ENCODE measurements at regions not wholly inside any gene's neighbourhood (a gene's known extent, or its start where the extent isn't known, plus 50 kb on each side); places are given as distances from the start of the nearest gene placed in this dataset.

DNA sequence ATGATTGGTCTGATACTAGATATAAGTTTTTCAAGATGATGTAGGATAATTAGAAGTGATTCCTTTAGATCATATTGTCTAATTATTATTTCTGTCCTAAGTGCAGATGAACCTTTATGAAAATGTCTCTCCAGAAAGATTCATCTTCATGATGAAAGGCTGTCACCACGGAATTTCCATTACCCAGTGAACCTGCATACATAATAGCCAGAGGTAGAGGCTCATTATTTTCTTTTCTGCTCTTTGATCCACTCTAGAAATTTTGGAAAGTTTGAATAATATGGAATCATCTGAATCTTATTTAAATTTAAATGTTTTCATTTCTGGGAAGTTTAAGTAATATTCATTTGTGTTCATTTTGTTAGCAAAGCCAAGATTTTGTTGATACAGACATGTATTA is 137.1 kb upstream of the ATP2B1 start:
- no peak overlapping the region for H3K4me3 ChIP-seq
- TF ChIP-seq POLR2A (IDR thresholded peaks at IDR 0.05) (no peak), CTCF (IDR thresholded peaks at IDR 0.05) (no peak)
- no peak for DNase-seq
- no peaks in the 10 kb centered on the region for H3K9me3 ChIP-seq
- intact Hi-C loops (cut with DNase I): no loop called here
- 70 to 73% methylated on average over 1 of the region's 1 CpG for WGBS, 2 donors
- H3K36me3 ChIP-seq: no peaks in the 10 kb centered on the region
- no peak overlapping the region for H3K27ac ChIP-seq
- no peaks in the 10 kb centered on the region for H3K4me1 ChIP-seq
- H3K27me3 ChIP-seq: no peaks in the 10 kb centered on the region

GRCh38 chr12:89845366-89845765 is 136.7 kb upstream of the ATP2B1 start:
- Histone ChIP-seq H3K27ac (no peak overlapping the region), H3K27me3 (no peaks in the 10 kb centered on the region), H3K4me3 (no peak overlapping the region), H3K9me3 (no peaks in the 10 kb centered on the region), H3K36me3 (no peaks in the 10 kb centered on the region), H3K4me1 (no peaks in the 10 kb centered on the region)
- 73 to 74% methylated on average over 3 of the region's 3 CpGs for WGBS, 2 donors
- TF ChIP-seq POLR2A (IDR thresholded peaks at IDR 0.05) (no peak), CTCF (IDR thresholded peaks at IDR 0.05) (no peak)
- intact Hi-C loops (cut with DNase I): no loop called here
- DNase-seq: no peak

- Histone ChIP-seq H3K9me3 (no peaks in the 10 kb centered on the region), H3K27ac (no peak overlapping the region), H3K36me3 (no peaks in the 10 kb centered on the region), H3K27me3 (no peaks in the 10 kb centered on the region), H3K4me3 (no peak overlapping the region), H3K4me1 (no peaks in the 10 kb centered on the region)
- intact Hi-C loops (cut with DNase I): no loop called here
- TF ChIP-seq POLR2A (IDR thresholded peaks at IDR 0.05): no peak
- no peak for TF ChIP-seq CTCF (IDR thresholded peaks at IDR 0.05)
- no peak for DNase-seq
- WGBS, 2 donors: 25 to 45% methylated on average over 1 of the region's 1 CpG
Observed at GRCh38 chr12:89844539-89844938, 135.9 kb upstream of the ATP2B1 start.

- no peaks in the 10 kb centered on the region for H3K27me3 ChIP-seq
- TF ChIP-seq POLR2A (IDR thresholded peaks at IDR 0.05) (no peak), CTCF (IDR thresholded peaks at IDR 0.05) (no peak)
- no peak for DNase-seq
Observed at GRCh38 chr12:89840162-89840922, 131.7 kb upstream of the ATP2B1 start.

DNA sequence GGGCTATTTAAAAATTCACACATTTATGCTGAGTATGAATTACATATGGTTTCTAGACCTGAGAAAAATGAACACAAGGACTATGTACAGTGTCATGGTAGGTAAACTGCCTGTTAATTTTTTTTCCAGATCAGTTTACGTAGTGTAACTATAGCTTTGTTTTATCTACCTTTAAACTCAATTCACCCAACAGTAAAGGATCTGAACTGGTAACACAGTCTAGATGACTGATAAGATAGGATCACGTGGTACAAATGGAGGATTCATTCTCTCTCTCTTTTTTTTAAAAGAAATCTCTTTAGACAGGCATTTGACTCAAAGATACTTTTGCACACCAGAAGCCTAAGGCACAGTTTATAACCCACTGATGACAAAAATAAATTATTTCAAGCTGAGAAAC is 130.8 kb upstream of the ATP2B1 start:
- H3K36me3 ChIP-seq: no peaks in the 10 kb centered on the region
- H3K9me3 ChIP-seq: no peaks in the 10 kb centered on the region
- no peak overlapping the region for H3K4me3 ChIP-seq
- H3K4me1 ChIP-seq: no peaks in the 10 kb centered on the region
- H3K27ac ChIP-seq: no peak overlapping the region
- DNase-seq: no peak
- intact Hi-C loops (cut with DNase I): no loop called here
- 78 to 89% methylated on average over 2 of the region's 2 CpGs for WGBS, 2 donors
- TF ChIP-seq POLR2A (IDR thresholded peaks at IDR 0.05): no peak
- no peak for TF ChIP-seq CTCF (IDR thresholded peaks at IDR 0.05)
- no peaks in the 10 kb centered on the region for H3K27me3 ChIP-seq

More at GRCh38 chr12:89840162-89840922, 131.7 kb upstream of the ATP2B1 start:
- intact Hi-C loops (cut with DNase I): no loop called here
- WGBS, 2 donors: 59 to 67% methylated on average over 4 of the region's 4 CpGs
- H3K4me1 ChIP-seq: no peaks in the 10 kb centered on the region
- H3K4me3 ChIP-seq: no peak overlapping the region
- H3K9me3 ChIP-seq: no peaks in the 10 kb centered on the region
- H3K27ac ChIP-seq: no peak overlapping the region
- no peaks in the 10 kb centered on the region for H3K36me3 ChIP-seq
